Peyer's patch (tissue), 4 donors: ENCODE measurements at regions not wholly inside any gene's neighbourhood (a gene's known extent, or its start where the extent isn't known, plus 50 kb on each side); places are given as distances from the start of the nearest gene placed in this dataset.
"Not testable (repeated sequence)": the region's sequence is repeated elsewhere in the genome, so short reads cannot be mapped to it uniquely, and the experiment has no call there.

Experiments
- DNase-seq, 3 donors: peaks; one replicate each; pipeline ENCODE4 v3.0.0-alpha.2; 2017 to 2019
- H3K27ac ChIP-seq, 4 donors: fragments of 200-600 bp; sonication (generic); one replicate each; pipeline ENCODE4 v1.5.1; 2016 to 2019
- H3K27me3 ChIP-seq, 2 donors: fragments of 200-600 bp; sonication (generic); one replicate each; pipeline ENCODE4 v1.5.1; 2019
- H3K36me3 ChIP-seq, 3 donors: fragments of 200-600 bp; sonication (generic); one replicate each; pipeline ENCODE4 v1.5.1; 2016 to 2019
- H3K4me1 ChIP-seq, 4 donors: fragments of 200-600 bp; sonication (generic); one replicate each; pipeline ENCODE4 v1.5.1; 2016 to 2019
- H3K4me3 ChIP-seq, 4 donors: fragments of 200-600 bp; sonication (generic); 1 replicate in 3 of 4; 2 replicates in 1 of 4; pipeline ENCODE4 v1.5.1; 2016 to 2019; ENCODE audit warnings: mild to moderate bottlenecking in 1 of 4
- H3K9me3 ChIP-seq, 4 donors: fragments of 200-600 bp; sonication (generic); one replicate each; pipeline ENCODE4 v1.5.1; 2016 to 2019; ENCODE audit warnings: mild to moderate bottlenecking in 1 of 4
- CTCF ChIP-seq, 6 experiments: fragments of 450-650 bp in 4 of 6; fragments of 200-600 bp in 2 of 6; sonication (generic) in 1 of 6; IDR thresholded peaks; one replicate each; pipeline ENCODE4 v1.5.1; 2017 to 2019; ENCODE audit warnings: antibody characterized with exemption in 6 of 6, mild to moderate bottlenecking in 3 of 6, moderate library complexity in 1 of 6
- POLR2A ChIP-seq, 2 donors: fragments of 450-650 bp; IDR thresholded peaks; one replicate each; pipeline ENCODE4 v1.5.1; 2017; ENCODE audit warnings: antibody characterized with exemption in 2 of 2, mild to moderate bottlenecking in 2 of 2, moderate library complexity in 2 of 2

GRCh38 chr14:40989260-40989659, 617.4 kb upstream of the LRFN5 start:
- no peak for DNase-seq

GRCh38 chr14:40987481-40987880, 619.2 kb upstream of the LRFN5 start:
- H3K4me1 ChIP-seq, result no peaks in the 10 kb centered on the region
- TF ChIP-seq POLR2A (IDR thresholded peaks at IDR 0.05) (no peak), CTCF (IDR thresholded peaks at IDR 0.05) (no peak)
- H3K27me3 ChIP-seq, result no peaks in the 10 kb centered on the region
- H3K9me3 ChIP-seq, result peaks cover 0 to 3% (median 0%) of the 10 kb centered on the region in 4 donors
- no peak overlapping the region for H3K27ac ChIP-seq
- no peak for DNase-seq
- H3K36me3 ChIP-seq, result no peaks in the 10 kb centered on the region
- H3K4me3 ChIP-seq, result no peak overlapping the region

More at GRCh38 chr14:40989260-40989659, 617.4 kb upstream of the LRFN5 start:
- Histone ChIP-seq H3K9me3 (peaks cover 0 to 3% (median 0%) of the 10 kb centered on the region in 4 donors), H3K4me3 (no peak overlapping the region), H3K4me1 (no peaks in the 10 kb centered on the region), H3K36me3 (no peaks in the 10 kb centered on the region), H3K27me3 (no peaks in the 10 kb centered on the region), H3K27ac (no peak overlapping the region)
- TF ChIP-seq POLR2A (IDR thresholded peaks at IDR 0.05), result no peak
- no peak for TF ChIP-seq CTCF (IDR thresholded peaks at IDR 0.05)

GRCh38 chr14:40986655-40987054, 620.0 kb upstream of the LRFN5 start:
- Histone ChIP-seq H3K9me3 (peaks cover 0 to 3% (median 0%) of the 10 kb centered on the region in 4 donors), H3K4me3 (no peak overlapping the region), H3K4me1 (no peaks in the 10 kb centered on the region), H3K27me3 (no peaks in the 10 kb centered on the region), H3K36me3 (no peaks in the 10 kb centered on the region), H3K27ac (no peak overlapping the region)
- TF ChIP-seq CTCF (IDR thresholded peaks at IDR 0.05) (no peak), POLR2A (IDR thresholded peaks at IDR 0.05) (no peak)
- DNase-seq, result no peak

- no peak overlapping the region for H3K4me3 ChIP-seq
- no peak for DNase-seq
- no peak for TF ChIP-seq POLR2A (IDR thresholded peaks at IDR 0.05)
- TF ChIP-seq CTCF (IDR thresholded peaks at IDR 0.05), result no peak
Measured at GRCh38 chr14:40985584-40985983, 621.1 kb upstream of the LRFN5 start.

GRCh38 chr14:40983604-40984003, 623.1 kb upstream of the LRFN5 start:
- no peak for TF ChIP-seq POLR2A (IDR thresholded peaks at IDR 0.05)
- no peak for TF ChIP-seq CTCF (IDR thresholded peaks at IDR 0.05)
- DNase-seq, result no peak
- no peaks in the 10 kb centered on the region for H3K36me3 ChIP-seq
- no peak overlapping the region for H3K27ac ChIP-seq
- no peak overlapping the region for H3K4me3 ChIP-seq
- H3K27me3 ChIP-seq, result no peaks in the 10 kb centered on the region
- no peaks in the 10 kb centered on the region for H3K9me3 ChIP-seq
- H3K4me1 ChIP-seq, result no peaks in the 10 kb centered on the region

More at GRCh38 chr14:40985584-40985983, 621.1 kb upstream of the LRFN5 start:
- no peaks in the 10 kb centered on the region for H3K4me1 ChIP-seq
- H3K27me3 ChIP-seq, result no peaks in the 10 kb centered on the region
- H3K36me3 ChIP-seq, result no peaks in the 10 kb centered on the region
- no peak overlapping the region for H3K27ac ChIP-seq
- peaks cover 0 to 3% (median 0%) of the 10 kb centered on the region in 4 donors for H3K9me3 ChIP-seq

GRCh38 chr14:40981247-40981646, 625.4 kb upstream of the LRFN5 start:
- TF ChIP-seq CTCF (IDR thresholded peaks at IDR 0.05) (no peak), POLR2A (IDR thresholded peaks at IDR 0.05) (no peak)

GRCh38 chr14:40960257-40960656, 646.4 kb upstream of the LRFN5 start:
- H3K4me1 ChIP-seq, H3K4me3 ChIP-seq, H3K36me3 ChIP-seq, H3K9me3 ChIP-seq, H3K27ac ChIP-seq, DNase-seq, H3K27me3 ChIP-seq: not testable (repeated sequence)

More at GRCh38 chr14:40981247-40981646, 625.4 kb upstream of the LRFN5 start:
- Histone ChIP-seq H3K27ac (no peak overlapping the region), H3K27me3 (no peaks in the 10 kb centered on the region), H3K36me3 (no peaks in the 10 kb centered on the region), H3K4me3 (no peak overlapping the region), H3K9me3 (no peaks in the 10 kb centered on the region), H3K4me1 (no peaks in the 10 kb centered on the region)
- no peak for DNase-seq
